DND-41 (cell line): ENCODE measurements at regions not wholly inside any gene's neighbourhood (a gene's known extent, or its start where the extent isn't known, plus 50 kb on each side); places are given as distances from the start of the nearest gene placed in this dataset.

ENCODE experiments used
- ATAC-seq: fragments of 200-7000 bp; cut with Tn5 transposase; 3 replicates; pipeline ENCODE4 v1.9.1; 2021; ENCODE audit warnings: low read depth; ENCODE audit not compliant: insufficient read depth
- DNase-seq: peaks from one replicate; pipeline ENCODE4 v3.0.0-alpha.2; 2020
- H2AFZ ChIP-seq: 2 replicates; pipeline ENCODE4 v1.6.0; 2012; ENCODE audit warnings: low read depth, low read length
- H3K27ac ChIP-seq: 2 replicates; pipeline ENCODE4 v1.5.1; 2012; ENCODE audit warnings: low read length, inconsistent platforms
- H3K27me3 ChIP-seq: fragments of 200-600 bp; sonication (generic); 2 replicates; pipeline ENCODE4 v1.6.0; 2012; ENCODE audit warnings: low read length, mild to moderate bottlenecking, inconsistent platforms; ENCODE audit not compliant: insufficient read depth, poor library complexity
- H3K36me3 ChIP-seq: 2 replicates; pipeline ENCODE4 v1.5.1; 2012; ENCODE audit warnings: low read length, inconsistent platforms; ENCODE audit not compliant: insufficient read depth
- H3K4me1 ChIP-seq: 2 replicates; pipeline ENCODE4 v1.5.1; 2012; ENCODE audit warnings: mild to moderate bottlenecking, low read length; ENCODE audit not compliant: insufficient read depth
- H3K4me2 ChIP-seq: 2 replicates; pipeline ENCODE4 v1.6.0; 2012; ENCODE audit warnings: mild to moderate bottlenecking, moderate library complexity, low read length, inconsistent platforms; ENCODE audit not compliant: insufficient read depth
- H3K4me3 ChIP-seq, 2 experiments: fragments of 200-600 bp in 1 of 2; shearing (Covaris generic) in 1 of 2; 2 replicates each; pipeline ENCODE4 v1.5.1; 2012 to 2016; ENCODE audit warnings: inconsistent platforms in 2 of 2, low read length in 2 of 2, mild to moderate bottlenecking in 2 of 2, low read depth in 1 of 2, moderate library complexity in 1 of 2
- H3K79me2 ChIP-seq: 2 replicates; pipeline ENCODE4 v1.6.0; 2012; ENCODE audit warnings: low read length, inconsistent platforms; ENCODE audit not compliant: insufficient read depth
- H3K9ac ChIP-seq: 2 replicates; pipeline ENCODE4 v1.6.0; 2012; ENCODE audit warnings: low read depth, mild to moderate bottlenecking, inconsistent platforms, low read length, moderate library complexity
- H3K9me3 ChIP-seq: 2 replicates; pipeline ENCODE4 v1.5.1; 2012; ENCODE audit warnings: low read length, moderate library complexity, mild to moderate bottlenecking, inconsistent platforms; ENCODE audit not compliant: insufficient read depth, severe bottlenecking
- H4K20me1 ChIP-seq: 2 replicates; pipeline ENCODE4 v1.6.0; 2012; ENCODE audit warnings: low read length; ENCODE audit not compliant: insufficient read depth
- EZH2 ChIP-seq: IDR thresholded peaks from 3 replicates; pipeline ENCODE4 v1.6.1; 2012; ENCODE audit warnings: borderline replicate concordance, low read depth, mild to moderate bottlenecking, moderate library complexity, low read length, inconsistent platforms; ENCODE audit not compliant: severe bottlenecking
- TF ChIP-seq, protein P1 (sequence below): IDR thresholded peaks from 2 replicates; pipeline ENCODE4 v1.5.1; 2012; ENCODE audit warnings: borderline replicate concordance, low read length, moderate library complexity, mild to moderate bottlenecking; ENCODE audit not compliant: poor library complexity, severe bottlenecking; ENCODE audit errors: extremely low read depth

- ATAC-seq (no peak), DNase-seq (no peak)
- Histone ChIP-seq H3K9me3 (no peaks in the 10 kb centered on the region), H3K79me2 (no peaks in the 10 kb centered on the region), H3K27me3 (no peaks in the 10 kb centered on the region), H3K4me1 (peaks cover 6% of the 10 kb centered on the region), H4K20me1 (no peaks in the 10 kb centered on the region), H2AFZ (no peak overlapping the region), H3K9ac (no peak overlapping the region), H3K4me2 (no peak overlapping the region), H3K4me3 (no peak overlapping the region), H3K36me3 (no peaks in the 10 kb centered on the region), H3K27ac (no peak overlapping the region)
- no peak for TF ChIP-seq EZH2
- TF ChIP-seq, protein P1, sequence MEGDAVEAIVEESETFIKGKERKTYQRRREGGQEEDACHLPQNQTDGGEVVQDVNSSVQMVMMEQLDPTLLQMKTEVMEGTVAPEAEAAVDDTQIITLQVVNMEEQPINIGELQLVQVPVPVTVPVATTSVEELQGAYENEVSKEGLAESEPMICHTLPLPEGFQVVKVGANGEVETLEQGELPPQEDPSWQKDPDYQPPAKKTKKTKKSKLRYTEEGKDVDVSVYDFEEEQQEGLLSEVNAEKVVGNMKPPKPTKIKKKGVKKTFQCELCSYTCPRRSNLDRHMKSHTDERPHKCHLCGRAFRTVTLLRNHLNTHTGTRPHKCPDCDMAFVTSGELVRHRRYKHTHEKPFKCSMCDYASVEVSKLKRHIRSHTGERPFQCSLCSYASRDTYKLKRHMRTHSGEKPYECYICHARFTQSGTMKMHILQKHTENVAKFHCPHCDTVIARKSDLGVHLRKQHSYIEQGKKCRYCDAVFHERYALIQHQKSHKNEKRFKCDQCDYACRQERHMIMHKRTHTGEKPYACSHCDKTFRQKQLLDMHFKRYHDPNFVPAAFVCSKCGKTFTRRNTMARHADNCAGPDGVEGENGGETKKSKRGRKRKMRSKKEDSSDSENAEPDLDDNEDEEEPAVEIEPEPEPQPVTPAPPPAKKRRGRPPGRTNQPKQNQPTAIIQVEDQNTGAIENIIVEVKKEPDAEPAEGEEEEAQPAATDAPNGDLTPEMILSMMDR, result no peak
Observed at GRCh38 chr1:56151402-56151801, 428.0 kb downstream of the PLPP3 start.

GRCh38 chr1:56150441-56151215, 428.7 kb downstream of the PLPP3 start:
- no peak overlapping the region for H3K9ac ChIP-seq
- peaks cover 3% of the 10 kb centered on the region for H3K4me1 ChIP-seq
- TF ChIP-seq EZH2, result no peak
- TF ChIP-seq, protein P1, result no peak
- H3K36me3 ChIP-seq, result no peaks in the 10 kb centered on the region
- no peaks in the 10 kb centered on the region for H4K20me1 ChIP-seq
- no peak for DNase-seq
- no peak overlapping the region for H3K27ac ChIP-seq
- H3K9me3 ChIP-seq, result no peaks in the 10 kb centered on the region
- no peaks in the 10 kb centered on the region for H3K27me3 ChIP-seq
- no peak for ATAC-seq
- no peak overlapping the region for H3K4me3 ChIP-seq
- no peak overlapping the region for H2AFZ ChIP-seq
- no peaks in the 10 kb centered on the region for H3K79me2 ChIP-seq
- no peak overlapping the region for H3K4me2 ChIP-seq

GRCh38 chr1:56149761-56150160, 429.6 kb downstream of the PLPP3 start:
- TF ChIP-seq, protein P1, result no peak
- TF ChIP-seq EZH2, result no peak
- Histone ChIP-seq H3K9me3 (no peaks in the 10 kb centered on the region), H3K36me3 (no peaks in the 10 kb centered on the region), H3K4me2 (no peak overlapping the region), H3K27me3 (no peaks in the 10 kb centered on the region), H4K20me1 (no peaks in the 10 kb centered on the region), H3K79me2 (no peaks in the 10 kb centered on the region), H3K4me3 (no peak overlapping the region), H3K4me1 (peaks cover 11% of the 10 kb centered on the region), H2AFZ (no peak overlapping the region), H3K9ac (no peak overlapping the region), H3K27ac (no peak overlapping the region)
- no peak for DNase-seq
- no peak for ATAC-seq
